ENCODE measurements at regions not wholly inside any gene's neighbourhood (a gene's known extent, or its start where the extent isn't known, plus 50 kb on each side); places are given as distances from the start of the nearest gene placed in this dataset.

- TF ChIP-seq, protein P1, sequence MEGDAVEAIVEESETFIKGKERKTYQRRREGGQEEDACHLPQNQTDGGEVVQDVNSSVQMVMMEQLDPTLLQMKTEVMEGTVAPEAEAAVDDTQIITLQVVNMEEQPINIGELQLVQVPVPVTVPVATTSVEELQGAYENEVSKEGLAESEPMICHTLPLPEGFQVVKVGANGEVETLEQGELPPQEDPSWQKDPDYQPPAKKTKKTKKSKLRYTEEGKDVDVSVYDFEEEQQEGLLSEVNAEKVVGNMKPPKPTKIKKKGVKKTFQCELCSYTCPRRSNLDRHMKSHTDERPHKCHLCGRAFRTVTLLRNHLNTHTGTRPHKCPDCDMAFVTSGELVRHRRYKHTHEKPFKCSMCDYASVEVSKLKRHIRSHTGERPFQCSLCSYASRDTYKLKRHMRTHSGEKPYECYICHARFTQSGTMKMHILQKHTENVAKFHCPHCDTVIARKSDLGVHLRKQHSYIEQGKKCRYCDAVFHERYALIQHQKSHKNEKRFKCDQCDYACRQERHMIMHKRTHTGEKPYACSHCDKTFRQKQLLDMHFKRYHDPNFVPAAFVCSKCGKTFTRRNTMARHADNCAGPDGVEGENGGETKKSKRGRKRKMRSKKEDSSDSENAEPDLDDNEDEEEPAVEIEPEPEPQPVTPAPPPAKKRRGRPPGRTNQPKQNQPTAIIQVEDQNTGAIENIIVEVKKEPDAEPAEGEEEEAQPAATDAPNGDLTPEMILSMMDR (CRISPR knock-in tag; IDR thresholded peaks at IDR 0.05), result no peak
- no peak for TF ChIP-seq ZNF781 (CRISPR knock-in tag; IDR thresholded peaks at IDR 0.05; ENCODE audit: borderline replicate concordance, not compliant biosample characterization)
- no peak for TF ChIP-seq NFE2 (CRISPR knock-in tag; IDR thresholded peaks at IDR 0.05)
- TF ChIP-seq ASH2L (IDR thresholded peaks at IDR 0.05; ENCODE audit: insufficient read length, low read depth, low read length), result no peak
- TF ChIP-seq, protein P2, sequence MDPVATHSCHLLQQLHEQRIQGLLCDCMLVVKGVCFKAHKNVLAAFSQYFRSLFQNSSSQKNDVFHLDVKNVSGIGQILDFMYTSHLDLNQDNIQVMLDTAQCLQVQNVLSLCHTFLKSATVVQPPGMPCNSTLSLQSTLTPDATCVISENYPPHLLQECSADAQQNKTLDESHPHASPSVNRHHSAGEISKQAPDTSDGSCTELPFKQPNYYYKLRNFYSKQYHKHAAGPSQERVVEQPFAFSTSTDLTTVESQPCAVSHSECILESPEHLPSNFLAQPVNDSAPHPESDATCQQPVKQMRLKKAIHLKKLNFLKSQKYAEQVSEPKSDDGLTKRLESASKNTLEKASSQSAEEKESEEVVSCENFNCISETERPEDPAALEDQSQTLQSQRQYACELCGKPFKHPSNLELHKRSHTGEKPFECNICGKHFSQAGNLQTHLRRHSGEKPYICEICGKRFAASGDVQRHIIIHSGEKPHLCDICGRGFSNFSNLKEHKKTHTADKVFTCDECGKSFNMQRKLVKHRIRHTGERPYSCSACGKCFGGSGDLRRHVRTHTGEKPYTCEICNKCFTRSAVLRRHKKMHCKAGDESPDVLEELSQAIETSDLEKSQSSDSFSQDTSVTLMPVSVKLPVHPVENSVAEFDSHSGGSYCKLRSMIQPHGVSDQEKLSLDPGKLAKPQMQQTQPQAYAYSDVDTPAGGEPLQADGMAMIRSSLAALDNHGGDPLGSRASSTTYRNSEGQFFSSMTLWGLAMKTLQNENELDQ (CRISPR knock-in tag; IDR thresholded peaks at IDR 0.05; ENCODE audit: borderline replicate concordance), result no peak
- TF ChIP-seq NR2F6 (IDR thresholded peaks at IDR 0.05), result no peak
- no peak for TF ChIP-seq NR2F6 (CRISPR knock-in tag; IDR thresholded peaks at IDR 0.05)
- TF ChIP-seq ATF7 (IDR thresholded peaks at IDR 0.05), result peak; percentile 62; the same call in 1 of the 2 replicates
- TF ChIP-seq ATF7 (CRISPR knock-in tag; IDR thresholded peaks at IDR 0.05), result no peak
- TF ChIP-seq KLF12 (CRISPR knock-in tag; IDR thresholded peaks at IDR 0.05; ENCODE audit: borderline replicate concordance), result no peak
- no peak for TF ChIP-seq ZFYVE20 (CRISPR knock-in tag; IDR thresholded peaks at IDR 0.05; ENCODE audit: borderline replicate concordance, low read depth)
- no TSS peak for BruUV-seq (replicated peaks)
Observed at GRCh38 chr18:77505499-77505898, 255.9 kb downstream of the GALR1 start.

More at GRCh38 chr18:77505499-77505898, 255.9 kb downstream of the GALR1 start:
- no peak overlapping the region for H3K4me2 ChIP-seq (ENCODE audit: low read depth, low read length)
- H3K36me3 ChIP-seq (replicated peaks in 1 of 2; ENCODE audit: control insufficient read depth in 1 of 2, insufficient read depth in 2 of 2, low read length in 2 of 2), result no peaks in the 10 kb centered on the region
- H2AFZ ChIP-seq (ENCODE audit: low read length), result no peak overlapping the region
- H4K20me1 ChIP-seq (ENCODE audit: insufficient read depth, low read length), result no peaks in the 10 kb centered on the region
- FAIRE-seq (no peak), ATAC-seq (no peak), DNase-seq (ENCODE audit: low spot score) (no peak)
- no peaks in the 10 kb centered on the region for H3K4me1 ChIP-seq (ENCODE audit: insufficient read depth, low read length)
- no peaks in the 10 kb centered on the region for H3K79me2 ChIP-seq (ENCODE audit: insufficient read depth, low read length)
- POLR2A ChIA-PET, result no interaction called here
- H3K4me3 ChIP-seq (replicated peaks in 1 of 3; ENCODE audit: insufficient read depth in 1 of 3, low read depth in 2 of 3, low read length in 3 of 3), result no peak overlapping the region
- intact Hi-C loops (cut with micrococcal nuclease; ENCODE audit: unreplicated experiment), result no loop called here
- H3K9me3 ChIP-seq (ENCODE audit: low read length), result no peaks in the 10 kb centered on the region
- CTCF ChIA-PET (ENCODE audit: low intra/inter-chr PET ratio, low total read pairs), result no interaction called here
- H3K27ac ChIP-seq (ENCODE audit: extremely low read length, insufficient read depth, low read length), result no peak overlapping the region
- in situ Hi-C loops (cut with HindIII; ENCODE audit: extremely low pct_ligation_motif_present, low pct_unique_long_range_greater_than_20kb), result no loop called here
- WGBS (ENCODE audit: low lambda C conversion rate), result 5% methylated on average over 1 of the region's 1 CpG
- H3K9ac ChIP-seq (ENCODE audit: insufficient read depth, low read depth, low read length), result no peak overlapping the region
- peaks cover 0 to 5% of the 10 kb centered on the region in 2 experiments; a peak in 1 of 5 replicates for H3K27me3 ChIP-seq (ENCODE audit: control insufficient read depth in 1 of 2, insufficient read depth in 2 of 2, low read length in 2 of 2)

Data from HepG2 (cell line).